Glutamatergic neuron (in vitro differentiated cells): ENCODE measurements at regions not wholly inside any gene's neighbourhood (a gene's known extent, or its start where the extent isn't known, plus 50 kb on each side); places are given as distances from the start of the nearest gene placed in this dataset.

Experiments used
- DNase-seq: peaks from one replicate; pipeline ENCODE4 v3.0.0; 2022
- H3K27ac Mint-ChIP-seq: one replicate; pipeline ENCODE4 v1.8.0; 2020; ENCODE audit warnings: mild to moderate bottlenecking, mixed read lengths, inconsistent platforms; ENCODE audit not compliant: unreplicated experiment
- H3K27me3 Mint-ChIP-seq: one replicate; pipeline ENCODE4 v1.8.0; 2020; ENCODE audit warnings: mild to moderate bottlenecking, moderate library complexity, mixed read lengths, inconsistent platforms; ENCODE audit not compliant: unreplicated experiment
- H3K36me3 Mint-ChIP-seq: one replicate; pipeline ENCODE4 v1.8.0; 2020; ENCODE audit warnings: mild to moderate bottlenecking, mixed read lengths, inconsistent platforms; ENCODE audit not compliant: unreplicated experiment
- H3K4me1 Mint-ChIP-seq: one replicate; pipeline ENCODE4 v1.8.0; 2020; ENCODE audit warnings: mild to moderate bottlenecking, low read depth, mixed read lengths, inconsistent platforms; ENCODE audit not compliant: unreplicated experiment
- H3K4me3 Mint-ChIP-seq: one replicate; pipeline ENCODE4 v1.8.0; 2020; ENCODE audit warnings: mild to moderate bottlenecking, mixed read lengths, inconsistent platforms; ENCODE audit not compliant: unreplicated experiment
- H3K9me3 Mint-ChIP-seq: one replicate; pipeline ENCODE4 v1.8.0; 2020; ENCODE audit warnings: mild to moderate bottlenecking, moderate library complexity, mixed read lengths, inconsistent platforms; ENCODE audit not compliant: unreplicated experiment
- CTCF ChIP-seq: fragments of 200-600 bp; sonication (generic); IDR thresholded peaks from one replicate; pipeline ENCODE4 v1.5.0; 2021; ENCODE audit not compliant: partially characterized antibody, unreplicated experiment

GRCh38 chr20:59462249-59462648 is 142.1 kb upstream of the PHACTR3 start:
- Mint-ChIP-seq H3K27me3 (peaks cover 4% of the 10 kb centered on the region), H3K4me1 (no peaks in the 10 kb centered on the region), H3K36me3 (no peaks in the 10 kb centered on the region), H3K9me3 (peaks cover 3% of the 10 kb centered on the region), H3K27ac (no peak overlapping the region), H3K4me3 (no peak overlapping the region)
- DNase-seq, result no peak
- TF ChIP-seq CTCF, result no peak

DNA sequence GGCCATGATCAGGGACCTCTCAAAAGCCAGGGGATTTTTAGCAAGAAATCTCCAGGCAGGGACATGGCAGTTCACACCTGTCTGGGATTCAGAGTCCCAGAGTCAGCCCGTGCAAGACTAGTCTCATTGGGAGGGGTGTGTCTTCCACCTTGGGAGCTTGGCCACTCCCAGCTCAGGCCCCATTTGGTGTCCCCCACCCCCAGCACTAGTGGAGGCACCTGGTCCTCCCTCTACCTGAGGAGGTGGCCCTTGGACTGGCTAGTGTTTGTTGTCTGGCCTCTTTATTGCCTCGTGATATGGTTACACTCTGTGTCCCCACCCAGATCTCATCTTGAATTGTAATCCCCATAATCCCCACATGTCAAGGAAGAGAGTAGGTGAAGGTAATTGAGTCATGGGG is 140.8 kb upstream of the PHACTR3 start:
- no peak for TF ChIP-seq CTCF
- Mint-ChIP-seq H3K9me3 (peaks cover 3% of the 10 kb centered on the region), H3K36me3 (no peaks in the 10 kb centered on the region), H3K27me3 (peaks cover 4% of the 10 kb centered on the region), H3K4me1 (peaks cover 5% of the 10 kb centered on the region), H3K4me3 (no peak overlapping the region), H3K27ac (no peak overlapping the region)
- no peak for DNase-seq

- peaks cover 5% of the 10 kb centered on the region for H3K4me1 Mint-ChIP-seq
- H3K36me3 Mint-ChIP-seq, result no peaks in the 10 kb centered on the region
- H3K27me3 Mint-ChIP-seq, result peaks cover 4% of the 10 kb centered on the region
- TF ChIP-seq CTCF, result no peak
- H3K27ac Mint-ChIP-seq, result no peak overlapping the region
- no peak overlapping the region for H3K4me3 Mint-ChIP-seq
- no peak for DNase-seq
- no peaks in the 10 kb centered on the region for H3K9me3 Mint-ChIP-seq
Observed at GRCh38 chr20:59466107-59466815, 138.1 kb upstream of the PHACTR3 start.

GRCh38 chr20:59468831-59469230 is 135.5 kb upstream of the PHACTR3 start:
- peaks cover 3% of the 10 kb centered on the region for H3K9me3 Mint-ChIP-seq
- TF ChIP-seq CTCF, result no peak
- H3K4me3 Mint-ChIP-seq, result no peak overlapping the region
- H3K27ac Mint-ChIP-seq, result no peak overlapping the region
- peaks cover 4% of the 10 kb centered on the region for H3K27me3 Mint-ChIP-seq
- no peak for DNase-seq
- H3K4me1 Mint-ChIP-seq, result peaks cover 5% of the 10 kb centered on the region
- no peaks in the 10 kb centered on the region for H3K36me3 Mint-ChIP-seq
